GM12864 (cell line): ENCODE measurements at regions not wholly inside any gene's neighbourhood (a gene's known extent, or its start where the extent isn't known, plus 50 kb on each side); places are given as distances from the start of the nearest gene placed in this dataset.
"Not testable (repeated sequence)": the region's sequence is repeated elsewhere in the genome, so short reads cannot be mapped to it uniquely, and the experiment has no call there.

Experiments
- DNase-seq: peaks from one replicate; pipeline ENCODE4 v3.0.0-alpha.2; 2011; ENCODE audit warnings: low read depth
- H3K4me3 ChIP-seq: 2 replicates; pipeline ENCODE4 v1.5.1; 2011; ENCODE audit warnings: mild to moderate bottlenecking, low read depth, low read length, control low read depth
- TF ChIP-seq, protein P1 (sequence below): IDR thresholded peaks from 2 replicates; pipeline ENCODE4 v1.5.1; 2011; ENCODE audit warnings: low read depth, mild to moderate bottlenecking, moderate library complexity, low read length, control low read depth, inconsistent platforms; ENCODE audit errors: missing control alignments

- no peak for DNase-seq
Measured at GRCh38 chr6:67000121-67000520, 1293.1 kb upstream of the EYS start.

GRCh38 chr6:66997579-66997978, 1290.6 kb upstream of the EYS start:
- not testable (repeated sequence) for DNase-seq, H3K4me3 ChIP-seq

More at GRCh38 chr6:67000121-67000520, 1293.1 kb upstream of the EYS start:
- no peak overlapping the region for H3K4me3 ChIP-seq
- TF ChIP-seq, protein P1, sequence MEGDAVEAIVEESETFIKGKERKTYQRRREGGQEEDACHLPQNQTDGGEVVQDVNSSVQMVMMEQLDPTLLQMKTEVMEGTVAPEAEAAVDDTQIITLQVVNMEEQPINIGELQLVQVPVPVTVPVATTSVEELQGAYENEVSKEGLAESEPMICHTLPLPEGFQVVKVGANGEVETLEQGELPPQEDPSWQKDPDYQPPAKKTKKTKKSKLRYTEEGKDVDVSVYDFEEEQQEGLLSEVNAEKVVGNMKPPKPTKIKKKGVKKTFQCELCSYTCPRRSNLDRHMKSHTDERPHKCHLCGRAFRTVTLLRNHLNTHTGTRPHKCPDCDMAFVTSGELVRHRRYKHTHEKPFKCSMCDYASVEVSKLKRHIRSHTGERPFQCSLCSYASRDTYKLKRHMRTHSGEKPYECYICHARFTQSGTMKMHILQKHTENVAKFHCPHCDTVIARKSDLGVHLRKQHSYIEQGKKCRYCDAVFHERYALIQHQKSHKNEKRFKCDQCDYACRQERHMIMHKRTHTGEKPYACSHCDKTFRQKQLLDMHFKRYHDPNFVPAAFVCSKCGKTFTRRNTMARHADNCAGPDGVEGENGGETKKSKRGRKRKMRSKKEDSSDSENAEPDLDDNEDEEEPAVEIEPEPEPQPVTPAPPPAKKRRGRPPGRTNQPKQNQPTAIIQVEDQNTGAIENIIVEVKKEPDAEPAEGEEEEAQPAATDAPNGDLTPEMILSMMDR = no peak

- TF ChIP-seq, protein P1 = no peak
- no peak for DNase-seq
- no peak overlapping the region for H3K4me3 ChIP-seq
Measured at GRCh38 chr6:66995669-66996068, 1288.6 kb upstream of the EYS start.

DNA sequence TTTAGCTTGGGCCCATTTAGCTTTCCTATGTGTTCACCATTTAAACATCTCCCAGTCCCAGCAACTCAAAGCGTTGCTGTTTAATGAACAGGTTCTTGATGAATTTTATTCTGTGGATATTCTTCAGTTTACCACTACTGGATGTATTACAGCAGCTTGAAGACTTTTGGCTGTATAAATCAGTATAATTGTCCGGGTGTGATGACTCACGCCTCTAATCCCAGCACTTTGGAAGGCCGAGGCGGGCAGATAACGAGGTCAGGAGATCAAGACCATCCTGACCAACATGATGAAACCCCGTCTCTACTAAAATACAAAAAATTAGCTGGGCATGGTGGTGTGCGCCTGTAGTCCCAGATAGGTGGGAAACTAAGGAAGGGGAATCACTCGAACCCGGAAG, 1286.7 kb upstream of the EYS start:
- not testable (repeated sequence) for DNase-seq, H3K4me3 ChIP-seq

DNA sequence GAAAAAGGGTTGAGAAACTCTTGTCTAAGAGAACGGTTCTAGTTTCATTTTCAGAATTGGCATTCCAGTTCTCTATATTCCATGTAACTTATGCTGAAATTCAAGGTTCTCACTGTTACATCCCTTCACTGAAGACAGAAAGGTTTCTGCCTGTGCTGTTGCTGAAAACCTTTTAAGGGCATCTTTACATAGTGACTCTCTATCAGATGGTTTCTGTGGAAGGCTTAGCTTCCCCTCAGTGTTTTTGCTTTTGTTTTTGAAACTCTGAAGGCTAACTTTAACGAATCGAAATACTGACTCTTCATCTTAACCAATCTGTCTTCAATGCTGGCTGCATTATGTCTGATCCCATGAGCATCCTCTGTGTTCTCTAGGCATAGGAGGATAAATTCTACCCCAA, 1286.2 kb upstream of the EYS start:
- no peak for DNase-seq
- TF ChIP-seq, protein P1 = no peak
- H3K4me3 ChIP-seq = no peak overlapping the region

DNA sequence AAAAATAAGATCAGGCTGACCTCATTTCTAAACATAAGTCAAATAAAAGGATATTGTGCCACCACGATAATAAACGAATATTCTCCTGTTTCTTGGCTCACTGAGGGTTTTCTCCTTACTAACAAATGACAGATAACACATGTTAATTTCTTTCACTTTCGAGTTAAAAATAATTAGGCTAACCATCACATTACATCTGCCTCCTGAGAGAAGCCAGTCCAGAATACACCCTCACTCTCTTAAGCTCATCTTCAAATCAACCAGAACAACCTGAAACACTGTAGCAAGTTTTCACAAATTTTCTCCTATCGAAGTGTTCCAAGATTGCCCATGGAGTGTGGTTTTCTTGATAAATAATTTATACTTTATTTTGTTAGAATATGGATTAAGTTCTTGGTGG, 1285.6 kb upstream of the EYS start:
- TF ChIP-seq, protein P1 = no peak

GRCh38 chr6:66986940-66987339, 1279.9 kb upstream of the EYS start:
- DNase-seq = no peak
- no peak overlapping the region for H3K4me3 ChIP-seq
- TF ChIP-seq, protein P1 = no peak

More for the DNA sequence above, 1285.6 kb upstream of the EYS start:
- H3K4me3 ChIP-seq = no peak overlapping the region
- DNase-seq = no peak

DNA sequence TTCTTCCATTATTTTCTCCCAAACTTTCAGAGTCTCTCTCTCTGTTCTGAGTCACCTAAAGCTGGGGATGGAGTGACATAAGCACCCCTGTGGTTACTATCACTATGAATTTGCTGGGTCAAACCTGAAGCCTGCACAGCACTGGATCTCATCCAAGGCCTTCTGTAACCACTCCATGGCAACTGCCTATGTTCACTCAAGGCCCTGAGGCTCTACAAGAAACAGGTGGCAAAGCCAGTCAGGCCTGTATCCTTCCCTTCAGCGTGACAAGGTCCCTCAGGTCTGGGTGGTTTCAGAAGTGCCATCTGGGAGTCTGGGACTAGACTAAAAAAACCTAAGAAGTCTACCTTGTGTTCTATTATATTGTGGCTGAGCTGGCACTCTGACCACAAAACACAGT, 1278.8 kb upstream of the EYS start:
- no peak for DNase-seq
- no peak overlapping the region for H3K4me3 ChIP-seq

More for the DNA sequence above, 1278.8 kb upstream of the EYS start:
- TF ChIP-seq, protein P1 = no peak
